ENCODE measurements at regions not wholly inside any gene's neighbourhood (a gene's known extent, or its start where the extent isn't known, plus 50 kb on each side); places are given as distances from the start of the nearest gene placed in this dataset.
"Not testable (repeated sequence)": the region's sequence is repeated elsewhere in the genome, so short reads cannot be mapped to it uniquely, and the experiment has no call there.

DNA sequence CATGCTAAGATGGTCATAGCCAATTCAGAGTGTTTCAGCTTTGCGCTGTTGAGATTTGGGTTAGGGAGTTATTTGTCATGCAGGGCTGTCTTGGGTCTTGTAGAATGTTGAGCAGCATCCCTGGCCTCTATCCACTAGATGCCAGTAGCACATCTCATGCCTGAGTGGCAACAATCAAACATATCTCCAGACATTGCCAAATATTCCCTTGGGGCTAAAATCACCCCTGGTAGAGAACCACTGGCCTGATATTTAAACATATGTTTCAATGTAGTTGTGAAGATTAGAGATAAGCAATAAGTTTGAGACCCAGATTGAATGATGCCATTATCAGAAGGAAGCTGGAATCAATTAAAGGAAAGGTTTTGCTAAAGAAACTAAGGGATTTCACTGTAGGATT is 463.3 kb downstream of the DOK5 start:
- H3K4me1 ChIP-seq (ENCODE audit: control insufficient read depth in 1 of 2, insufficient read depth in 2 of 2, low read length in 2 of 2): no peaks in the 10 kb centered on the region
- H3K4me3 ChIP-seq (ENCODE audit: low read depth in 1 of 2, low read length in 2 of 2): no peak overlapping the region
- H3K27me3 ChIP-seq (ENCODE audit: low read depth, low read length): no peaks in the 10 kb centered on the region
- H3K9me3 ChIP-seq (ENCODE audit: control insufficient read depth in 1 of 2, low read length in 2 of 2): no peaks in the 10 kb centered on the region
- H3K36me3 ChIP-seq (ENCODE audit: control insufficient read depth in 1 of 2, insufficient read depth in 2 of 2, low read length in 2 of 2): no peaks in the 10 kb centered on the region
- no peak overlapping the region for H3K27ac ChIP-seq (ENCODE audit: low read length)

DNA sequence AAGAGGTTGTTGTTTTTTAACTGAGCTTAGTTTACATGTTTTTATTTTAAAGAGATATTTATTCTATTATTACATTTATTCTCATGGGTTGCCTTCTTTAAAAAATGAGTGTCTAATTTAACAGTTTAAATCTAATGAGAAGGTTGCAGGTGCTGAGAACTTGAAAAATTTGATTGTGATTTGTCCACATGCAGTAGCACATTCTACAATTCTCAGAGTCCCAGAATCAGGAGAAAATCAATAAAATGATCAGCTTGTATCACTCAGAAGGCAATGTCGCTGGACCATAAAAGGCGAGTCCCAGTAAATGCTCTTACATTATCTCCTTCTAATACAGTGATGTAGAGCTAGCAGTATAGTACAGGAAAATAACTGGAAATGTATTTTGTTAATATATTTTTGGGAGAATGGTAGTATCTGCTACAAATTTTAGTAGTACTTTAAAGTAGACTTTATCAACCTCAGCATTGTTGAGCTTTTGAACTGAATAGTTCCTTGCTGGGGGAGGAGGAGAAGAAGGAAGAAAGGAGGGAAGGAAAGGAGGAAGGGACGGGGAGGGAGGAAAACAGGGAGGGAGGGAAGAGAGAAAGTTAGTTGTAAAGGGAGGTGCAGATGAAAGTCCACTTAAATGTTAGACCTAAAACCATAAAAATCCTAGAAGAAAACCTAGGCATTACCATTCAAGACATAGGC is 458.0 kb downstream of the DOK5 start:
- Histone ChIP-seq H3K36me3 (ENCODE audit: control insufficient read depth in 1 of 2, insufficient read depth in 2 of 2, low read length in 2 of 2) (no peaks in the 10 kb centered on the region), H3K9me3 (ENCODE audit: control insufficient read depth in 1 of 2, low read length in 2 of 2) (peaks cover 0 to 4% of the 10 kb centered on the region in 2 donors), H3K27ac (ENCODE audit: low read length) (no peak overlapping the region), H3K4me1 (ENCODE audit: control insufficient read depth in 1 of 2, insufficient read depth in 2 of 2, low read length in 2 of 2) (no peaks in the 10 kb centered on the region), H3K27me3 (ENCODE audit: low read depth, low read length) (no peaks in the 10 kb centered on the region), H3K4me3 (ENCODE audit: low read depth in 1 of 2, low read length in 2 of 2) (no peak overlapping the region)

DNA sequence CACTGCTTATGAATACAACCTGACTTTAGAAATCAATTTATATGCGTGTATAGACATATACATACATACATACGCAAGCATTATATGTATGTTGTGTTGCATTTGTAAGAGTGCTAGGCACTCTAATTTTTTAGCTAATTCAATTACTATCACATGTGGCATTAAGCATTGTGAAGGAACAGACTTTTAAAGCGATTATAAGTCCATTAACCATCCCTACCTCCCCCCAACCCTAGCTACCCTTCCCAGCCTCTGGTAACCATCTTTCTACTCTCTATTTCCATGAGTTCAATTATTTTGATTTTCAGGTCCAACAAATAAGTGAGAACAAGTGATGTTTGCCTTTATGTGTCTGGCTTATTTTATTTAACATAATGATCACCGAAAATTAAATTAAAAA is 453.8 kb downstream of the DOK5 start:
- H3K36me3 ChIP-seq (ENCODE audit: control insufficient read depth in 1 of 2, insufficient read depth in 2 of 2, low read length in 2 of 2): no peaks in the 10 kb centered on the region
- peaks cover 0 to 4% of the 10 kb centered on the region in 2 donors for H3K9me3 ChIP-seq (ENCODE audit: control insufficient read depth in 1 of 2, low read length in 2 of 2)
- no peak overlapping the region for H3K4me3 ChIP-seq (ENCODE audit: low read depth in 1 of 2, low read length in 2 of 2)
- no peaks in the 10 kb centered on the region for H3K27me3 ChIP-seq (ENCODE audit: low read depth, low read length)
- H3K4me1 ChIP-seq (ENCODE audit: control insufficient read depth in 1 of 2, insufficient read depth in 2 of 2, low read length in 2 of 2): no peaks in the 10 kb centered on the region
- no peak overlapping the region for H3K27ac ChIP-seq (ENCODE audit: low read length)

DNA sequence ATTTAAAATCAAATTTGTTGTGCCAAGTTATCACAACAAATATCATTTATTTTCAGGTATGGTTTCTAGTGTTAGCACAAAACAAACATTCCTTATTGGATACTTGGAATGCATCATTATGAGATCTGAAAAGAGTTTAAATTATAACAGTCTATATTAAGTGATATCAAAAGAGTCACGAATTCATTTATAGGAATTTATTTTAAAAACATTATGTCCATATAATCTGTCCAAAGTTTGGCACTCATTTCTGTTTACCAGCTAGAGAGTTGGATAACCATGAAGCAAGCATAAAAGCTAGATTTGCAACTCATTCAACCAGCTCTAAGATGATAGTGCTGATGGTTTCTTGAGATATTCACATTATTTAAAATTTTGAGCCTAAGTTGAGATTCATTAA is 453.2 kb downstream of the DOK5 start:
- Histone ChIP-seq H3K4me3 (ENCODE audit: low read depth in 1 of 2, low read length in 2 of 2) (no peak overlapping the region), H3K9me3 (ENCODE audit: control insufficient read depth in 1 of 2, low read length in 2 of 2) (peaks cover 0 to 2% of the 10 kb centered on the region in 2 donors), H3K4me1 (ENCODE audit: control insufficient read depth in 1 of 2, insufficient read depth in 2 of 2, low read length in 2 of 2) (no peaks in the 10 kb centered on the region), H3K27ac (ENCODE audit: low read length) (no peak overlapping the region), H3K27me3 (ENCODE audit: low read depth, low read length) (no peaks in the 10 kb centered on the region), H3K36me3 (ENCODE audit: control insufficient read depth in 1 of 2, insufficient read depth in 2 of 2, low read length in 2 of 2) (no peaks in the 10 kb centered on the region)

DNA sequence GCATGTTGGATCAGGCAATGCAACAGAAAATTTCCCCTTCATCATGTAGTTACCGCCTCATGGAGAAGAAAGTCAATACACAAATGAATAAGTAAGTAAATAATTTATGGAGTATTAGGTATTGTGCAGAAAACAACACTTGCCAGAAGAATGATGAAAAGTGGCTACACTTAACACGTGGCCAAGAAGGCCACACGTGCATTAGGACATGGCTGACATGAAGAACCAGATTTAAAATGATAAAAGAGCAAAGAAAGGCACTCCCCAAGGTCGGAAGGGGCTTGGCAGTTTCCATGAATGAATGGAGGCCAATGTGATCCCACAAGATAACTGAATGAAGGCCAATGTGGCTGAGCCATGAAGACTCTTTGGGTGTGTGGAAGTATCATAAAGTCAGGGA is 447.2 kb downstream of the DOK5 start:
- Histone ChIP-seq H3K27me3 (ENCODE audit: low read depth, low read length) (no peaks in the 10 kb centered on the region), H3K27ac (ENCODE audit: low read length) (no peak overlapping the region), H3K9me3 (ENCODE audit: control insufficient read depth in 1 of 2, low read length in 2 of 2) (no peaks in the 10 kb centered on the region), H3K4me1 (ENCODE audit: control insufficient read depth in 1 of 2, insufficient read depth in 2 of 2, low read length in 2 of 2) (no peaks in the 10 kb centered on the region), H3K4me3 (ENCODE audit: low read depth in 1 of 2, low read length in 2 of 2) (no peak overlapping the region), H3K36me3 (ENCODE audit: control insufficient read depth in 1 of 2, insufficient read depth in 2 of 2, low read length in 2 of 2) (no peaks in the 10 kb centered on the region)

DNA sequence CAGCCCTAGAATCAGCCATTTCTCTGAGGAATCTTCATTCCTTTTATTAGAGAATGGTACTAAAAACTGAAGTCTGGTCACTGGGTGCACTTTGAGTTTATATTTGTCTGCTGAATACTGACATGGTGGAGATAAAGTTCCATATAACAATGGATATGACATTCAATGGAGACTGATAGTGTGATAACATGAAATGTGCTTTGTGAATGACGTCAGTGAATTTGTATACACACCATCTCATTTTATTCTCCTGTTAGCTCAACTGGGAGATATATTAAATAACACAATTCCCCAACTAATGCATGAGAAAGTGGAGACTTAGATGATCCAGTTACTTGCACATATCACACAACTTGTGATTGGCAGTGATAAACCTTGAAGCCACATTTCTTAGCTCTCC is 446.7 kb downstream of the DOK5 start:
- no peak overlapping the region for H3K27ac ChIP-seq (ENCODE audit: low read length)
- no peak overlapping the region for H3K4me3 ChIP-seq (ENCODE audit: low read depth in 1 of 2, low read length in 2 of 2)
- H3K4me1 ChIP-seq (ENCODE audit: control insufficient read depth in 1 of 2, insufficient read depth in 2 of 2, low read length in 2 of 2): no peaks in the 10 kb centered on the region
- no peaks in the 10 kb centered on the region for H3K27me3 ChIP-seq (ENCODE audit: low read depth, low read length)
- no peaks in the 10 kb centered on the region for H3K9me3 ChIP-seq (ENCODE audit: control insufficient read depth in 1 of 2, low read length in 2 of 2)
- no peaks in the 10 kb centered on the region for H3K36me3 ChIP-seq (ENCODE audit: control insufficient read depth in 1 of 2, insufficient read depth in 2 of 2, low read length in 2 of 2)

DNA sequence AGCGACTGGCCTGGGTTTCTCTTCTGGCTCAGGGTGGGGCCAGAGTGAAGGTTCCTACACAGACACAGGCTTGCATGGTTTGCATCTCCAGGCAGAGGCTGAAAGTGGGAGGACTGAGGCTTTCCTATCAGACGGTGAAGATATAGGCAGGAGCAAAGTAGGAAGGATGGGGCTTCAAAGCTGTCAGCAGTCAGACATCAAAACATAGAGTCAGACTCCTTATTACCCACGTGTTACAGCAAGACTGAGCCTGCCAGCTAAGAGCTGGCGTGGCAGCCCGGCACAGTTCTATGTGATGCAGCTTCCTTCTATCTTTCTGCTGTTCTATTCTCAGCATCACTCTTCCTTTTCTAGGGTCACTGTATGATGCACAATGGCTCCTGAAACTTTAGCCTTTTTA is 445.1 kb downstream of the DOK5 start:
- H3K27me3 ChIP-seq (ENCODE audit: low read depth, low read length): no peaks in the 10 kb centered on the region
- no peak overlapping the region for H3K4me3 ChIP-seq (ENCODE audit: low read depth in 1 of 2, low read length in 2 of 2)
- H3K36me3 ChIP-seq (ENCODE audit: control insufficient read depth in 1 of 2, insufficient read depth in 2 of 2, low read length in 2 of 2): no peaks in the 10 kb centered on the region
- H3K4me1 ChIP-seq (ENCODE audit: control insufficient read depth in 1 of 2, insufficient read depth in 2 of 2, low read length in 2 of 2): no peaks in the 10 kb centered on the region
- H3K9me3 ChIP-seq (ENCODE audit: control insufficient read depth in 1 of 2, low read length in 2 of 2): no peaks in the 10 kb centered on the region
- no peak overlapping the region for H3K27ac ChIP-seq (ENCODE audit: low read length)

DNA sequence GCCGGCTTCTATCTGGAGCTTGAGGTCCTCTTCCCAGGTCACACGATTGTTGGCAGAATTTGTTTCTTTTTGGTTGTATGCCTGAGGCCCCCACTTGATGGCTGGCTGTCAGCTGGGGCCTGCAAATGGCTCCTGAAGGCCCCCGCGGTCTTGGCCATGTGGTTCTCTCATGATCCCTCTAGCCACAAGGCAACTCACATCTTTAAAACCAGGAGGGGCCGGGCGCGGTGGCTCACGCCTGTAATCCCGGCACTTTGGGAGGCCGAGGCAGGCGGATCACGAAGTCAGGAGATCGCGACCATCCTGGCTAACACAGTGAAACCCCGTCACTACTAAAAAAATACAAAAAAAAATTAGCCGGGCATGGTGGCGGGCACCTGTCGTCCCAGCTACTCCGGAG is 443.6 kb downstream of the DOK5 start:
- H3K9me3 ChIP-seq (ENCODE audit: control insufficient read depth in 1 of 2, low read length in 2 of 2); H3K4me1 ChIP-seq (ENCODE audit: control insufficient read depth in 1 of 2, insufficient read depth in 2 of 2, low read length in 2 of 2); H3K36me3 ChIP-seq (ENCODE audit: control insufficient read depth in 1 of 2, insufficient read depth in 2 of 2, low read length in 2 of 2); H3K4me3 ChIP-seq (ENCODE audit: low read depth in 1 of 2, low read length in 2 of 2); H3K27me3 ChIP-seq (ENCODE audit: low read depth, low read length); H3K27ac ChIP-seq (ENCODE audit: low read length): not testable (repeated sequence)

DNA sequence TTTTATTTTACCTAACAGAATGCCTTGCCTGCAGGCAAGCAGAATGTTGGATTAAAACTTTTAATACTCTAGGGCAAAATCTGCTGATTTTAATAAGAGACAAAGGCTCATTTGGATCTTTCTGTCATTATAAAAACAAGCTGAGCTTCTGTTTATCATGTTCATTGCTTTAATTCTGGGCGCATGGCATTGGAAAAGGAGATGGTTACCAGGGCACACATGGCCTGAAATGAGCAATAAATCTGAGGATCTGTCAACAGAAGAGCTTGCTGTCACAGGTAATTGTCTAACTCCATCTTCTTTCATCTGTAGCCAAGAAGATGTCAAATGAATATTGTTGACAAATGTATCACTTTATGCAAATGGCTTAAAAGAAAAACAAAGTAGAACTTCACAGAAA is 439.6 kb downstream of the DOK5 start:
- Histone ChIP-seq H3K27ac (ENCODE audit: low read length) (no peak overlapping the region), H3K4me1 (ENCODE audit: control insufficient read depth in 1 of 2, insufficient read depth in 2 of 2, low read length in 2 of 2) (no peaks in the 10 kb centered on the region), H3K36me3 (ENCODE audit: control insufficient read depth in 1 of 2, insufficient read depth in 2 of 2, low read length in 2 of 2) (no peaks in the 10 kb centered on the region), H3K4me3 (ENCODE audit: low read depth in 1 of 2, low read length in 2 of 2) (no peak overlapping the region), H3K9me3 (ENCODE audit: control insufficient read depth in 1 of 2, low read length in 2 of 2) (no peaks in the 10 kb centered on the region), H3K27me3 (ENCODE audit: low read depth, low read length) (no peaks in the 10 kb centered on the region)

DNA sequence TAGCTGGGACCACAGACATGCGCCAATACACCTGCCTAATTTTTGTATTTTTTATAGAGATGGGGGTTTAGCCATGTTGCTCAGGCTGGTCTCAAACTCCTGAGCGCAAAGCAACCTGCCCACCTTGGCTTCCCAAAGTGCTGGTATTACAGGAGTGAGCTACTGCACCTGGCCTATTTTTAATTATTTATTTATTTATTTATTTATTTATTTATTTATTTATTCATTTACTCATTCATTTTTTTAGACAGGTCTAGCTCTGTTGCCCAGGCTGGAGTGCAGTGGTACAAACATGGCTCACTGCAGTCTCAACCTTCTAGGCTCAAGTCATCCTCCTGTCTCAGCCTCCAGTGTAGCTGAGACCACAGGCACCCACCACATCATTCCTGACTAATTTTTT is 434.3 kb downstream of the DOK5 start:
- H3K4me1 ChIP-seq (ENCODE audit: control insufficient read depth in 1 of 2, insufficient read depth in 2 of 2, low read length in 2 of 2): no peaks in the 10 kb centered on the region
- no peak overlapping the region for H3K27ac ChIP-seq (ENCODE audit: low read length)
- H3K4me3 ChIP-seq (ENCODE audit: low read depth in 1 of 2, low read length in 2 of 2): no peak overlapping the region
- no peaks in the 10 kb centered on the region for H3K27me3 ChIP-seq (ENCODE audit: low read depth, low read length)
- peaks cover 0 to 7% of the 10 kb centered on the region in 2 donors for H3K9me3 ChIP-seq (ENCODE audit: control insufficient read depth in 1 of 2, low read length in 2 of 2)
- H3K36me3 ChIP-seq (ENCODE audit: control insufficient read depth in 1 of 2, insufficient read depth in 2 of 2, low read length in 2 of 2): no peaks in the 10 kb centered on the region

DNA sequence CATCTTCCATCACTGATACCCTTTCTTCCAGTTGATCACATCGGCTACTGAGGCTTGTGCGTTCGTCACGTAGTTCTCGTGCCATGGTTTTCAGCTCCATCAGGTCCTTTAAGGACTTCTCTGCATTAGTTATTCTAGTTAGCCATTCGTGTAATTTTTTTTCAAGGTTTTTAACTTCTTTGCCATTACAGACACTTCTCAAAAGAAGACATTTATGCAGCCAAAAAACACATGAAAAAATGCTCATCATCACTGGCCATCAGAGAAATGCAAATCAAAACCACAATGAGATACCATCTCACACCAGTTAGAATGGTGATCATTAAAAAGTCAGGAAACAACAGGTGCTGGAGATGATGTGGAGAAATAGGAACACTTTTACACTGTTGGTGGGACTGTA is 430.7 kb downstream of the DOK5 start:
- H3K4me1 ChIP-seq (ENCODE audit: control insufficient read depth in 1 of 2, insufficient read depth in 2 of 2, low read length in 2 of 2); H3K36me3 ChIP-seq (ENCODE audit: control insufficient read depth in 1 of 2, insufficient read depth in 2 of 2, low read length in 2 of 2); H3K9me3 ChIP-seq (ENCODE audit: control insufficient read depth in 1 of 2, low read length in 2 of 2); H3K27me3 ChIP-seq (ENCODE audit: low read depth, low read length); H3K27ac ChIP-seq (ENCODE audit: low read length); H3K4me3 ChIP-seq (ENCODE audit: low read depth in 1 of 2, low read length in 2 of 2): not testable (repeated sequence)

DNA sequence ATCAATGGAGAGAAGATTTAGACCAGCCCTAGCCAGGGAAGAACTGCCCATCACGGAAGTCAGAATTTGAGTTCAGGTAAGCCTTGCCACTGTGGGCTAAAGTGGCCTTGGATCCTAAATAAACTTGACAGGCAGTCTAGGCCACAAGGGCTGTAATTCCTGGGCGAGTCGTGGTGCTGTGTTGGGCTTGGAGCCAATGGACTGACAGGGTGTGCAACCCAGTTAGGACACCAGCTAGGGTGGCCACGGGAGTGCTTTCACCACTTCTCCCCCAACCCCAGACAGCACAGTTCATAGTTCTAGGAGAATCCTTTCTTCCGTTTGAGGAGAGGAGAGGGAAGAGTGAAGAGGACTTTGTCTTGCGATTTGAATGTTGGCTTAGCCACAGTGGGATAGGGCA is 422.4 kb downstream of the DOK5 start:
- H3K9me3 ChIP-seq (ENCODE audit: control insufficient read depth in 1 of 2, low read length in 2 of 2): peaks cover 0 to 10% of the 10 kb centered on the region in 2 donors
- no peaks in the 10 kb centered on the region for H3K4me1 ChIP-seq (ENCODE audit: control insufficient read depth in 1 of 2, insufficient read depth in 2 of 2, low read length in 2 of 2)
- no peak overlapping the region for H3K27ac ChIP-seq (ENCODE audit: low read length)
- no peaks in the 10 kb centered on the region for H3K36me3 ChIP-seq (ENCODE audit: control insufficient read depth in 1 of 2, insufficient read depth in 2 of 2, low read length in 2 of 2)
- H3K4me3 ChIP-seq (ENCODE audit: low read depth in 1 of 2, low read length in 2 of 2): no peak overlapping the region
- H3K27me3 ChIP-seq (ENCODE audit: low read depth, low read length): no peaks in the 10 kb centered on the region
